ENCODE measurements at regions not wholly inside any gene's neighbourhood (a gene's known extent, or its start where the extent isn't known, plus 50 kb on each side); places are given as distances from the start of the nearest gene placed in this dataset.
"Not testable (repeated sequence)": the region's sequence is repeated elsewhere in the genome, so short reads cannot be mapped to it uniquely, and the experiment has no call there.

- DNase-seq: not testable (repeated sequence)
Observed at GRCh38 chr5:148744380-148744779, 82.0 kb upstream of the ADRB2 start.

DNA sequence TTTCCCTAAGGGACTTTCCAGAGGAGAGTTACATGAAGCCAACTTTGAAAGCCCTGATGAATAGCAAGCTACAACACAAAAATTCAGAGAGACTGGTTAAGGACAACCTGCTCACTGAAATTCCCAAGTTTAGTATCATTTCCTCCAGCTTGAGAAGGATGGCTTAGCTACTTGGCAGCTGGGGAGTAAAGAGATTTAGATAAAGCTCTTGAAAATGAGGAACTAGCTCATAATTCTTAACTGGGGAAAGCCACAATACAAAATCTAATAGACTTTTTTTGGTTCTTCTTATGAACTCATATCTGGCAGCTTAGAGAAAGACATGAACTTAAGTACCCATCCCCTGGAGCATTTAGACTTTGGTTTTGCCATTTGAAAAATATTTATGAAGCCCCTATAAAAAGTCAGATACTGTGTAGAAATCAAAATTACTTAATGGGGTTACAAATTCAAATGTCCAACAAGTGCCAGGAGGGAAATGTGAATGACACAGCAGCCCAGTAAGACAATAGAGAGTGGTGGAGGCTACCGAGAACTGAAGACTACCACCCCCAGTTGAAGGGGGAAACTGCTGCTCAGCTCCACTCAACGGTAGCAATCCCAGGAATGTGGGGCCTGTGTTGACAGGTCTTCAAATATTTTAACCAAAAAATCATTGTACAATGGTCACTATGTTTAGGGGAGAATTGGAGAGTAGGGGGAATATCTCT lies 79.4 kb upstream of the ADRB2 start:
- no peak for DNase-seq

- DNase-seq: no peak
Observed at GRCh38 chr5:148747536-148747906, 78.9 kb upstream of the ADRB2 start.

- DNase-seq: no peak
Observed at GRCh38 chr5:148748702-148749392, 77.6 kb upstream of the ADRB2 start.

DNA sequence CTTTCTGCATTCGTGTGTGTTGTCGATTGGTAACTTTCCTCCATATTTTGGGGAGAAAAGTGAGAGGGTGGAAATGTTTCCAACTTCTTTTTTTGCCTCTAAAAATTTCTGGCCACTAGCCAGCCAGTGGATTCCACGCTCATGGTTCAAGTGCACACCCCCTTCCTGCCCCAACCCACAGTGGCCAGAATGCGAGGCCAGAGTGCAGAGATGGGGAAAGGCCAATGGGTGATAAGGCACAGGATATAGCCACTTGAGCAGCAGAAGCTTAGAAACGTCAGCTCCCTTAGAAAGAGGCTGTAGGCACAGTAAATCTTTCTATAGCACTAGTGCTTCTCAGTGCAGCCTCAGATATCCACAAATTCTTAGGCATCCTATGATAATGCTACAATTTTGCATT lies 75.8 kb upstream of the ADRB2 start:
- no peak for DNase-seq

GRCh38 chr5:148751025-148751424 lies 75.4 kb upstream of the ADRB2 start:
- DNase-seq: no peak

GRCh38 chr5:148752375-148752774 lies 74.0 kb upstream of the ADRB2 start:
- DNase-seq: not testable (repeated sequence)

DNA sequence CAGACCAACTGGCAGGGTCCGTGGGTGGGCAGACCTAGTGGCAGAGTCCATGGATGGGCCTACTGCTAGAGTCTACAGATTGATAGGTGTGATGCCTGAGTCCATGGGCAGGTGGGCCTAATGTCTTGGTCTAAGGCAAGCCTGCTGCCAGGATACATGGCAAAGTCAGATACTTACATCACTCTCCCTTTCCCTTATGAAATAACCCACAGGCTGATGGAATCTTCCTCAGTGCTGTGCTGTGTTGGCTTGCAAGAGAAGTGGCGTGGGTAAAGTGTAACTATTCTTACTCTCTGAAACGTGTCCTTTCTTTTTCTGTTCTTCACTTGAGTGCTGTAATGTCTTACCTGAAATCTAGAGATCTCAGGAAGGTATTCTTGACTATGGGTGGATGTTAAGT lies 67.3 kb upstream of the ADRB2 start:
- DNase-seq: no peak

- DNase-seq: no peak
Observed at GRCh38 chr5:148760945-148761638, 65.3 kb upstream of the ADRB2 start.

- DNase-seq: no peak
Observed at GRCh38 chr5:148763996-148764395, 62.4 kb upstream of the ADRB2 start.

GRCh38 chr5:148765061-148765460 lies 61.4 kb upstream of the ADRB2 start:
- DNase-seq: no peak

- no peak for DNase-seq
Observed at GRCh38 chr5:148768806-148769415, 57.5 kb upstream of the ADRB2 start.

DNA sequence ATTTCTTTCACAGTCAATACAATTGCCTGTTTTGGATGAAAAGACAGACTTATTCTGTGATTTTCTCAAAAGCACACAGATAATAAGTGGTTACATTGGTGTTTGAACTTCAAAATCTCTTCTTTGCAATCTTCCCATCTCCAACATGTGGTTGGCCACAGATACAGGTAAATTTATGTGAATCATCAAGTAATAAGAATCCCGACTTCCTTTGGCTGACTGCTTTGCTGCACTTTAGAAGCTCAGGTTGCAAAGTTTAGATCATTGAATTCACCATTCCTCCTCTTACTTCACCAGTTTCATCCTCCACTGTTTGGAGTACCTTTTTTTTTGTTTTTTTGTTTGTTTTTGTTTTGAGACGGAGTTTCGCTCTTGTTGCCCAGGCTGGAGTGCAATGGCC lies 56.5 kb upstream of the ADRB2 start:
- DNase-seq: no peak

DNA sequence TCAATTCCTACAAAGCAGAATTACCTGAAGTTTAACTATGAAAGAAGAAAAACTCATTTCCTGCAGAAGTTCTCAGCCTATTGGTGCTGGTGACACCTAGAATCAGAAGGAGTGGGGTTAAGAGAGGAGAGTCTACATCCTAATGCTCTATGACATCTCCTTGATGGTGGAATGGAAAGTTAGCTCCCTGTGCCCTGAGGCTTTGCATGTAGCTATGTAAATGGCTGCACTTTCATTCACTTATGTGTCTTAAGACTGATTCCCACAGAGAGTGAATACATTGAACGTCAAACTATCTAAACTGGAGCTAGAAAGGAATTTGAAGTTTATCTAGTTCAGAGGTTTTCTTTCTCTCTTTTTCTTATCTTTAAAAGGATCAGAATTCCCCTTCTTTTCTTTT lies 52.1 kb upstream of the ADRB2 start:
- no peak for DNase-seq

DNA sequence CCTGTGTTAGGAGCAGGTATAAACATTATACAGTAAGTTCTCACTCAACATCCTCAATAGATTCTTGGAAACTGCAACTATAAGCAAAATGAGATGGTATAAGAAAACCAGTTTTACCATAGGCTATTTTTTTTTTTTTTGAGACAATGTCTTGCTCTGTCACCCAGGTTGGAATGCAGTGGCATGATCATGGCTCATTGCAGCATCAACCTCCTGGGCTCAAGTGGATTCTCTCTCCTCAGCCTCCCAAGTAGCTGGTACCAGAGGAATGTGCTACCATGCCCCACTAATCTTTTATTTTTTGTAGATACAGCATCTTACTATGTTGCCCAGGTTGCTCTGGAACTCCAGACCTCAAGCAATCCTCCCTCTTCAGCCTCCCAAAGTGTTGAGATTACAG lies 50.1 kb upstream of the ADRB2 start:
- DNase-seq: no peak
